ENCODE measurements at regions not wholly inside any gene's neighbourhood (a gene's known extent, or its start where the extent isn't known, plus 50 kb on each side); places are given as distances from the start of the nearest gene placed in this dataset.

DNA sequence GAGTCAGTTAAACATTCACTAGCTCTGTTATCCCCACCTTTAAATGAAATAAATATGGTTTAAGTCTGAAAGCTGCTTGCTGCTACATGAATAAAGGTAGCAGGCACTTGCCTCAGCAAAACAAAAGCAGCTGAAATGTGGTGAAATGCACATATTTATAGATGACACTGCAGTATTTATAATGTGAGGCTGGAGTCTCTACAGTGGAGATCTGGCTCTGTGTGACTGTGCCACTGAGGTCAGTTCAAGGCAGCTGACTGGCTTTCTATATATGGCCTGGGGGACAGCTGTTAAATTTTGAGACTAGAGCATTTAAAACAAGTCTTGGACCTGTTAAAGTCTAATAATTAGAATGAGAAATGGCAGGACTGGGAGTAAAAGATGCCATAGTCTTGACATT lies 859.6 kb upstream of the SEMA6A start:
- no peak for DNase-seq (ENCODE audit: low read depth)
- TF ChIP-seq CTCF (IDR thresholded peaks at IDR 0.05; ENCODE audit: insufficient read depth, low read length): no peak
- no peak overlapping the region for H3K4me3 ChIP-seq (ENCODE audit: low read depth, low read length)

- TF ChIP-seq CTCF (IDR thresholded peaks at IDR 0.05; ENCODE audit: insufficient read depth, low read length): no peak
- peak; percentile 16 for DNase-seq (ENCODE audit: low read depth)
- no peak overlapping the region for H3K4me3 ChIP-seq (ENCODE audit: low read depth, low read length)
Observed at GRCh38 chr5:117433818-117434217, 859.2 kb upstream of the SEMA6A start.

- H3K4me3 ChIP-seq (ENCODE audit: low read depth, low read length): no peak overlapping the region
- DNase-seq (ENCODE audit: low read depth): no peak
- TF ChIP-seq CTCF (IDR thresholded peaks at IDR 0.05; ENCODE audit: insufficient read depth, low read length): no peak
Observed at GRCh38 chr5:117431091-117431490, 856.5 kb upstream of the SEMA6A start.

DNA sequence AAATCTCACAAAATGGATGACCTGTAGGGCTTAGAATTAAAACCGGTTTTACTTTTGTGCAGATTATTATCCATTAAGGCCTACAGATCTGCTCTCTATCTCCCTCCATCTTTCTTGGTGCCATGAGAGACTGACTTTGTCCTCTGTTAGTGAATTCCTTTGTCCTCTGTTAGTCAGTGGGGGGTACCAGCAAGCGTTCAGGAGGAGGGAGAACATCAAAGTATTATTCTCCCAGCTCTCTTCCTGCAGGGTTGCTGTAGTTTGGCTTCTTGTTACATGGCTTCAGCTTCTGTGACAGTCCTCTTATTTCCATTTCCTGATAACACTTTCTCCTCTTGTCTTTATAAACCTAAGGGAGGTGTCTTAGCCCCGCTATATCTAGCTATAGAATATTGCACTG lies 850.5 kb upstream of the SEMA6A start:
- DNase-seq (ENCODE audit: low read depth): no peak
- no peak for TF ChIP-seq CTCF (IDR thresholded peaks at IDR 0.05; ENCODE audit: insufficient read depth, low read length)
- H3K4me3 ChIP-seq (ENCODE audit: low read depth, low read length): no peak overlapping the region

DNA sequence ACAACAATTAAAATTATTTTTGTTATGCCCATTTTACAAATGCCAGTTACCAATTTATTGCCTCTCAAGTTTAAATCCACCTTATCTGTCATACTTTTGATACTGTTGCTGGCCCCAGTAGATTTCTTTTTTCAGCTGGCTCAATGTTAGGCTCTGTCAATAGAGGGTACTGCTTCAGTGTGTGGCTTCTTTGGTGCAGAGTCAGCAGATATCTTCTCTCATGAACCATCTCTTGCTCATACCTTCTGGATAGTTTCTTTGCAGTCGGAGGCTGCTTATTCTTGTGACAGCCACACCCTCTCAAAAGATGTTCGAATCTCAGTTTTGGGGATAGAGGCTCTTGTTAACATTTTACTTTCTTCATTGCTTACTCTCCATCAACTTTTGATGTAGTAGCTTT lies 849.9 kb upstream of the SEMA6A start:
- no peak for DNase-seq (ENCODE audit: low read depth)
- H3K4me3 ChIP-seq (ENCODE audit: low read depth, low read length): no peak overlapping the region
- no peak for TF ChIP-seq CTCF (IDR thresholded peaks at IDR 0.05; ENCODE audit: insufficient read depth, low read length)

DNA sequence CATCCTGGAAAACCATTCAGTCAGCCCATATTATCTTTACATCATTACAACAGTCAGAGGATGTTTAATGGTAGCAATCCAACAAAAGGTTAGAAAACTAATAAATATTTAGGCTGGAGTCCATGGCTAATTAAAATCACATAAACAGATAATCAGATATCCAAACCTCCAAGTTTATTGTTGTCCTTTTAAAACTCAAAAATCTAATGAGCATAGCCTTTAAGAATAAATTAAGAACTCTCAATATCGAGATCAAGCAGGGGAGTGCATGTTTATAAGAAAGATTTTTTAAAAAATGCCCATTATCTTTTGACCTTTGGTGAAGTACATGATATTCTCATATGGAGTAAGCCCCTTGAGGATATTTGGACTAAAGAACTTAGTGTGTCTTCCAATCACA lies 842.9 kb upstream of the SEMA6A start:
- DNase-seq (ENCODE audit: low read depth): no peak
- no peak for TF ChIP-seq CTCF (IDR thresholded peaks at IDR 0.05; ENCODE audit: insufficient read depth, low read length)
- H3K4me3 ChIP-seq (ENCODE audit: low read depth, low read length): no peak overlapping the region

- no peak for TF ChIP-seq CTCF (IDR thresholded peaks at IDR 0.05; ENCODE audit: insufficient read depth, low read length)
- DNase-seq (ENCODE audit: low read depth): peak; percentile 80
- no peak overlapping the region for H3K4me3 ChIP-seq (ENCODE audit: low read depth, low read length)
Observed at GRCh38 chr5:117414926-117415325, 840.3 kb upstream of the SEMA6A start.

Data from fibroblast of the aortic adventitia (primary cell).